OCI-LY3 (cell line): ENCODE measurements at regions not wholly inside any gene's neighbourhood (a gene's known extent, or its start where the extent isn't known, plus 50 kb on each side); places are given as distances from the start of the nearest gene placed in this dataset.

Experiments used
- H2AFZ ChIP-seq: fragments of 200-600, 300-600 bp; shearing (Covaris generic); 2 replicates; pipeline ENCODE4 v1.6.0; 2014; ENCODE audit warnings: antibody characterized with exemption, low read depth, low read length
- H3K27ac ChIP-seq: fragments of 200-600, 300-600 bp; sonication (generic); 2 replicates; pipeline ENCODE4 v1.5.1; 2014; ENCODE audit warnings: mild to moderate bottlenecking, low read length, moderate library complexity, mixed read lengths
- H3K27me3 ChIP-seq: fragments of 200-600, 300-600 bp; sonication (generic); 2 replicates; pipeline ENCODE4 v1.6.1; 2014; ENCODE audit warnings: low read depth, low read length, mixed read lengths
- H3K36me3 ChIP-seq: fragments of 200-600, 300-600 bp; sonication (generic); replicated peaks from 2 replicates; pipeline ENCODE3; 2014; ENCODE audit warnings: low read depth, low read length, mixed read lengths
- H3K4me1 ChIP-seq: fragments of 300-600, 200-600 bp; sonication (generic); 2 replicates; pipeline ENCODE4 v1.6.1; 2014; ENCODE audit warnings: low read length, mixed read lengths
- H3K4me2 ChIP-seq: fragments of 200-600, 300-600 bp; sonication (generic); 2 replicates; pipeline ENCODE4 v1.6.1; 2014; ENCODE audit warnings: low read length, mixed read lengths
- H3K4me3 ChIP-seq: fragments of 300-600, 200-600 bp; sonication (generic); 2 replicates; pipeline ENCODE4 v1.5.1; 2014; ENCODE audit warnings: antibody characterized with exemption, mild to moderate bottlenecking, low read length, moderate library complexity
- H3K79me2 ChIP-seq: fragments of 300-600, 200-600 bp; shearing (Covaris generic); 2 replicates; pipeline ENCODE4 v1.6.1; 2014; ENCODE audit warnings: mild to moderate bottlenecking, low read length, mixed read lengths
- H3K9ac ChIP-seq: fragments of 300-600, 200-600 bp; shearing (Covaris generic); 2 replicates; pipeline ENCODE4 v1.6.0; 2014; ENCODE audit warnings: mild to moderate bottlenecking, low read length, moderate library complexity
- H3K9me3 ChIP-seq: fragments of 200-600, 300-600 bp; shearing (Covaris generic); 2 replicates; pipeline ENCODE4 v1.6.1; 2014; ENCODE audit warnings: low read length, mixed read lengths; ENCODE audit not compliant: insufficient read depth
- H4K20me1 ChIP-seq: fragments of 200-600, 300-600 bp; sonication (generic); 2 replicates; pipeline ENCODE4 v1.6.1; 2016; ENCODE audit warnings: low read length, mixed read lengths; ENCODE audit not compliant: insufficient read depth
- EZH2phosphoT487 ChIP-seq: fragments of 200-600 bp; shearing (Covaris generic); IDR thresholded peaks from 2 replicates; pipeline ENCODE4 v1.6.1; 2018; ENCODE audit warnings: antibody characterized with exemption, mixed run types, low read depth
- TF ChIP-seq, protein P1 (sequence below): fragments of 200-600, 300-600 bp; sonication (generic); IDR thresholded peaks from 2 replicates; pipeline ENCODE4 v1.5.1; 2014; ENCODE audit warnings: antibody characterized with exemption, low read length, low read depth

DNA sequence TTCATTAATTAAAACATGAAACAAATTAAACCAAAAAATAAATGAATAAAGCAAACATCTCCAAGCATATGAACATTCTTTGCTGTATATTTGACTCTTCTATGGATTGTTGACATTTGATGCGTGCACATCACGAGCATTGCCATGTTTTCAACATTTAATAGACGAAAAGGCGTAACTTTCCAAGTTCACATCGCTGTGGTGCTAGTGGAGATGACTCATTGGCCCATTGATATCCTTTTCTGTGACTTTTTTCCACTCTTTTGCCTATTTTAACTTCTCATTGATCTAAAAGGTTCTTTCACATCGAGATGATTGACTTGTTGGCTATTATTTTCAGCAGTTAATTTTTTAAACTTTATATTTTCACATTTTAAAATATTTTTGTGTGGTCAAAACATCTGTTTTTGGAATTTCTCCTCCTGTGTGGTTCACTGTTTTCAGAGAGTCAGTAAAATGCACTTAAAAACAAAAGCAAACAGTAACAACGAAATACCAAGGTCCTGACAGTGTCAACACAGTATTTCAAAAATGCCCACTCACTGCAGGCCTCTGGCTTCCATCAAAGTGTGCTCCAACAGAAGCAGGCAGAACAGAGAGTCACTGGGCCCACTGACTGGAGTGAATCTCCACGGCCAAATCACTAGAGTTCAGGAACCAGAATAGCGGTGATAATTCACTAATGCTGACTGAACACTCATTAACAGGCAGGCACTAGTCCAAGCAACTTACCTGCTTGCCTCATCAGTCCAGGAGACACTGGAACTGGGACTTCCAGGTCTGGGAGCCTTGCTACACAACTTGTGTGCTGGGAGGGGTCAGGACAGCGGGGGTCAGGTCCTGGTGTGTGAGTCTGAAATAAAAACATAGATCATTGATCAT lies 372.2 kb upstream of the SMIM21 start:
- H4K20me1 ChIP-seq, result no peaks in the 10 kb centered on the region
- no peaks in the 10 kb centered on the region for H3K79me2 ChIP-seq
- no peak overlapping the region for H3K4me2 ChIP-seq
- TF ChIP-seq EZH2phosphoT487, result no peak
- TF ChIP-seq, protein P1, sequence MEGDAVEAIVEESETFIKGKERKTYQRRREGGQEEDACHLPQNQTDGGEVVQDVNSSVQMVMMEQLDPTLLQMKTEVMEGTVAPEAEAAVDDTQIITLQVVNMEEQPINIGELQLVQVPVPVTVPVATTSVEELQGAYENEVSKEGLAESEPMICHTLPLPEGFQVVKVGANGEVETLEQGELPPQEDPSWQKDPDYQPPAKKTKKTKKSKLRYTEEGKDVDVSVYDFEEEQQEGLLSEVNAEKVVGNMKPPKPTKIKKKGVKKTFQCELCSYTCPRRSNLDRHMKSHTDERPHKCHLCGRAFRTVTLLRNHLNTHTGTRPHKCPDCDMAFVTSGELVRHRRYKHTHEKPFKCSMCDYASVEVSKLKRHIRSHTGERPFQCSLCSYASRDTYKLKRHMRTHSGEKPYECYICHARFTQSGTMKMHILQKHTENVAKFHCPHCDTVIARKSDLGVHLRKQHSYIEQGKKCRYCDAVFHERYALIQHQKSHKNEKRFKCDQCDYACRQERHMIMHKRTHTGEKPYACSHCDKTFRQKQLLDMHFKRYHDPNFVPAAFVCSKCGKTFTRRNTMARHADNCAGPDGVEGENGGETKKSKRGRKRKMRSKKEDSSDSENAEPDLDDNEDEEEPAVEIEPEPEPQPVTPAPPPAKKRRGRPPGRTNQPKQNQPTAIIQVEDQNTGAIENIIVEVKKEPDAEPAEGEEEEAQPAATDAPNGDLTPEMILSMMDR, result no peak
- no peak overlapping the region for H3K27ac ChIP-seq
- H3K4me3 ChIP-seq, result no peak overlapping the region
- H3K27me3 ChIP-seq, result no peaks in the 10 kb centered on the region; the same call in 1 of the 2 replicates
- H3K36me3 ChIP-seq, result no peaks in the 10 kb centered on the region
- H2AFZ ChIP-seq, result no peak overlapping the region
- H3K9me3 ChIP-seq, result no peaks in the 10 kb centered on the region
- H3K9ac ChIP-seq, result no peak overlapping the region
- H3K4me1 ChIP-seq, result no peaks in the 10 kb centered on the region

DNA sequence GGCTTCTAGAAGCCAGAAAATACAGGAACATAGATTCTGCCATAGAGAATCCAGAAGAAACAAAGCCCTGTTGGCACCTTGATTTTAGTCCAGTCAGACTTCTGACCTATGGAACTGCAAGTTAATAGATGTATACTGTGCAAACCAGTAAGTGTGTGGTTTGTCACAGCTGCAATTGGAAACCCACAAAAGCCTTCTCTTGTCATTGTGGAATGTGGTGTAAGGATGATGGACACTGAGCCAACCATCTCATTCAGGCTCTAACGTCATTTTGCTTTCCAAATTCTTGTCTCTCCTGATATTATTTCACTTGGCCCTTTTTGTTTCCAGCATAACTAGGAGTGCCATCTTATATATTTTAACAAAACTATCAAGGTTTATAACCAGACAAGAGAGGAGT lies 369.5 kb upstream of the SMIM21 start:
- no peak for TF ChIP-seq EZH2phosphoT487
- TF ChIP-seq, protein P1, result no peak
- H3K36me3 ChIP-seq, result no peaks in the 10 kb centered on the region
- no peak overlapping the region for H2AFZ ChIP-seq
- H3K9me3 ChIP-seq, result peaks cover 6% of the 10 kb centered on the region; the same call in 1 of the 2 replicates
- no peaks in the 10 kb centered on the region for H4K20me1 ChIP-seq
- no peak overlapping the region for H3K4me3 ChIP-seq
- H3K9ac ChIP-seq, result no peak overlapping the region
- H3K79me2 ChIP-seq, result no peaks in the 10 kb centered on the region
- H3K4me1 ChIP-seq, result no peaks in the 10 kb centered on the region
- no peaks in the 10 kb centered on the region; the same call in 1 of the 2 replicates for H3K27me3 ChIP-seq
- H3K27ac ChIP-seq, result no peak overlapping the region
- no peak overlapping the region for H3K4me2 ChIP-seq

DNA sequence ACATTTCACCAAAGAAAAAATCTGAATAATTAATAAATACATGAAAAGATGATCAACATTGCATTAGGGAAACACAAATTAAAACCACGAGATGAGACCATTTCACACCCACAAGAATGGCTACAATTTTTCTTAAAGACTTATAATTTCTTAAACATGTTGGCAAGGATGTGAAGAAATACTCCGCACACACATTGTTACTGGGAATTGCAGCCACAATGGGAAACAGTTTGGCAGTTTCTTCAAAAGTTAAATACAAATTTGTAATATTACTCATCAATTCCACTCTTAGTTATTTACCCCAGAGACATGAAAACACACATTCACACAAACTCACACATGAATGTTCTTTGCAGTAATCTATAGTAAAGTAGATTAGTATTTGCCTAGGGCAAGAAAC lies 363.3 kb upstream of the SMIM21 start:
- Histone ChIP-seq H3K27ac (no peak overlapping the region), H3K36me3 (no peaks in the 10 kb centered on the region), H4K20me1 (no peaks in the 10 kb centered on the region), H3K4me1 (no peaks in the 10 kb centered on the region), H3K4me3 (no peak overlapping the region), H3K9ac (no peak overlapping the region), H3K4me2 (no peak overlapping the region), H3K9me3 (peaks cover 6% of the 10 kb centered on the region; the same call in 1 of the 2 replicates), H3K27me3 (peaks cover 9% of the 10 kb centered on the region; the same call in 1 of the 2 replicates), H2AFZ (no peak overlapping the region), H3K79me2 (no peaks in the 10 kb centered on the region)
- TF ChIP-seq EZH2phosphoT487, result no peak
- TF ChIP-seq, protein P1, result no peak

DNA sequence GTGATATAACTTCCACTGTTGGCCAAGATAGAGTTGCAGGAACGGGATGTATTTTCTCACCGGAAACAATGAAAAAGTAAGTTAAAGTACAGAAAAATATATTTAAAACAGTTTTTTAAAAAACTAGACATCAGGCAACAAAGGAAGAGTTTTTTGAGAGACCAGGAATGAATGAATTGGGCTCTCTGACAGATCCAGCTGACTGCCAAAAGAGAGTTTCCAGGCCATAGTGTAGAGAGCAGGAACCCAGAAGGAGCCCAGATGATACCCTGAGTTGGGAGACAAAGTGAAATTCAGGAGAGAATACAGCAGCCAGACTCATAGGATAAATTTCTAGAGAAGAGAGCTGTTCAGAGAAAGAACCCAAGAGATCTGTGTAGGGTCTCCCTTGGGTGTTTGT lies 362.6 kb upstream of the SMIM21 start:
- no peak overlapping the region for H3K4me3 ChIP-seq
- H3K27me3 ChIP-seq, result peaks cover 9% of the 10 kb centered on the region; the same call in 1 of the 2 replicates
- peaks cover 6% of the 10 kb centered on the region; the same call in 1 of the 2 replicates for H3K9me3 ChIP-seq
- no peaks in the 10 kb centered on the region for H3K36me3 ChIP-seq
- no peaks in the 10 kb centered on the region for H3K4me1 ChIP-seq
- H2AFZ ChIP-seq, result no peak overlapping the region
- H3K79me2 ChIP-seq, result no peaks in the 10 kb centered on the region
- no peak overlapping the region for H3K27ac ChIP-seq
- TF ChIP-seq EZH2phosphoT487, result no peak
- TF ChIP-seq, protein P1, result no peak
- no peak overlapping the region for H3K4me2 ChIP-seq
- no peaks in the 10 kb centered on the region for H4K20me1 ChIP-seq
- no peak overlapping the region for H3K9ac ChIP-seq
